SK-N-SH treated with all-trans-retinoic acid at 6 μM for 48 hours (cell line): ENCODE measurements at regions not wholly inside any gene's neighbourhood (a gene's known extent, or its start where the extent isn't known, plus 50 kb on each side); places are given as distances from the start of the nearest gene placed in this dataset.

Experiments used
- BACH2 ChIP-seq: fragments of 250-450 bp; sonication (Bioruptor Pico); IDR thresholded peaks from 2 replicates; pipeline ENCODE4 v1.9.0; 2021; ENCODE audit warnings: mild to moderate bottlenecking, borderline replicate concordance
- OSR1 ChIP-seq: fragments of 250-450 bp; sonication (Bioruptor Pico); IDR thresholded peaks from 2 replicates; pipeline ENCODE4 v1.8.0; 2022; ENCODE audit warnings: moderate library complexity, mild to moderate bottlenecking, inconsistent platforms
- PPARA ChIP-seq: fragments of 250-450 bp; sonication (Bioruptor Pico); IDR thresholded peaks from 2 replicates; pipeline ENCODE4 v1.5.0; 2020; ENCODE audit warnings: mild to moderate bottlenecking, borderline replicate concordance
- ZFP3 ChIP-seq: fragments of 250-450 bp; sonication (Bioruptor Pico); IDR thresholded peaks from 2 replicates; pipeline ENCODE4 v1.5.0; 2020; ENCODE audit warnings: mild to moderate bottlenecking, moderate library complexity
- ZFP30 ChIP-seq: fragments of 450-650 bp; formaldehyde crosslinking; IDR thresholded peaks from 2 replicates; pipeline ENCODE4 v1.5.0; 2022; ENCODE audit warnings: mild to moderate bottlenecking, moderate library complexity
- ZNF565 ChIP-seq: fragments of 450-650 bp; formaldehyde crosslinking; conservative IDR thresholded peaks from 2 replicates; pipeline ENCODE4 v1.5.0; 2020; ENCODE audit warnings: low read depth, mild to moderate bottlenecking, moderate library complexity
- TF ChIP-seq, protein P1 (sequence below): fragments of 250-450 bp; sonication (Bioruptor Pico); IDR thresholded peaks from 2 replicates; pipeline ENCODE4 v1.8.0; 2020; ENCODE audit warnings: mild to moderate bottlenecking, moderate library complexity, borderline replicate concordance
- TF ChIP-seq, protein P2 (sequence below): fragments of 250-450 bp; sonication (Bioruptor Pico); IDR thresholded peaks from 2 replicates; pipeline ENCODE4 v1.5.1; 2021; ENCODE audit warnings: mild to moderate bottlenecking, moderate library complexity

DNA sequence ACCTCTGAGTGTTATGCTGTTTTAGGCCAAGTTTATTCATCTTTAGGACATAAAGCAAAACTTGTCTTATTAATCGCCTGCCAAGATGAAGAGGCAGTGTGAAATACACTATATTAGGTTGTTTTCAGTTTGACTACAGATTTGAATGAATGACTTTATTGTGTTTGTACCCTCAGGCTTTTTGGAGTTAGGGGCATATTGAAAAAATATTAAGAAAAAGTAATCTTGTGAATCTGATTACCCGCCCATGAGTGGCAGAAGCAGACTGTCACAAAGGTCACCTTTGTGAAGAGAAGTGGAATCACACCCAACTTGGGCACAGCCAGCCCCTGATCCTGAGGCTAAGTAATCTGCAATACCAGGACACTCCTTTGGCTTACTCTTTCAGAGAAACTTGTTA is 382.5 kb downstream of the NYAP2 start:
- TF ChIP-seq ZFP3 (CRISPR knock-in tag) (no peak), ZNF565 (CRISPR knock-in tag) (no peak), PPARA (CRISPR knock-in tag) (no peak), OSR1 (CRISPR knock-in tag) (no peak), ZFP30 (no peak), BACH2 (CRISPR knock-in tag) (no peak)
- TF ChIP-seq, protein P1, sequence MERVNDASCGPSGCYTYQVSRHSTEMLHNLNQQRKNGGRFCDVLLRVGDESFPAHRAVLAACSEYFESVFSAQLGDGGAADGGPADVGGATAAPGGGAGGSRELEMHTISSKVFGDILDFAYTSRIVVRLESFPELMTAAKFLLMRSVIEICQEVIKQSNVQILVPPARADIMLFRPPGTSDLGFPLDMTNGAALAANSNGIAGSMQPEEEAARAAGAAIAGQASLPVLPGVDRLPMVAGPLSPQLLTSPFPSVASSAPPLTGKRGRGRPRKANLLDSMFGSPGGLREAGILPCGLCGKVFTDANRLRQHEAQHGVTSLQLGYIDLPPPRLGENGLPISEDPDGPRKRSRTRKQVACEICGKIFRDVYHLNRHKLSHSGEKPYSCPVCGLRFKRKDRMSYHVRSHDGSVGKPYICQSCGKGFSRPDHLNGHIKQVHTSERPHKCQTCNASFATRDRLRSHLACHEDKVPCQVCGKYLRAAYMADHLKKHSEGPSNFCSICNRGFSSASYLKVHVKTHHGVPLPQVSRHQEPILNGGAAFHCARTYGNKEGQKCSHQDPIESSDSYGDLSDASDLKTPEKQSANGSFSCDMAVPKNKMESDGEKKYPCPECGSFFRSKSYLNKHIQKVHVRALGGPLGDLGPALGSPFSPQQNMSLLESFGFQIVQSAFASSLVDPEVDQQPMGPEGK: no peak
- TF ChIP-seq, protein P2, sequence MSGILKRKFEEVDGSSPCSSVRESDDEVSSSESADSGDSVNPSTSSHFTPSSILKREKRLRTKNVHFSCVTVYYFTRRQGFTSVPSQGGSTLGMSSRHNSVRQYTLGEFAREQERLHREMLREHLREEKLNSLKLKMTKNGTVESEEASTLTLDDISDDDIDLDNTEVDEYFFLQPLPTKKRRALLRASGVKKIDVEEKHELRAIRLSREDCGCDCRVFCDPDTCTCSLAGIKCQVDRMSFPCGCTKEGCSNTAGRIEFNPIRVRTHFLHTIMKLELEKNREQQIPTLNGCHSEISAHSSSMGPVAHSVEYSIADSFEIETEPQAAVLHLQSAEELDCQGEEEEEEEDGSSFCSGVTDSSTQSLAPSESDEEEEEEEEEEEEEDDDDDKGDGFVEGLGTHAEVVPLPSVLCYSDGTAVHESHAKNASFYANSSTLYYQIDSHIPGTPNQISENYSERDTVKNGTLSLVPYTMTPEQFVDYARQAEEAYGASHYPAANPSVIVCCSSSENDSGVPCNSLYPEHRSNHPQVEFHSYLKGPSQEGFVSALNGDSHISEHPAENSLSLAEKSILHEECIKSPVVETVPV (CRISPR knock-in tag): no peak
